Sigmoid colon (tissue), 6 donors: ENCODE measurements at regions not wholly inside any gene's neighbourhood (a gene's known extent, or its start where the extent isn't known, plus 50 kb on each side); places are given as distances from the start of the nearest gene placed in this dataset.

ENCODE experiments used
- DNase-seq: peaks from one replicate; pipeline ENCODE4 v3.0.0-alpha.2; 2019
- H3K27ac ChIP-seq, 4 donors: fragments of 200-600 bp; sonication (generic); one replicate each; pipeline ENCODE4 v1.5.1; 2016 to 2019; ENCODE audit warnings: mild to moderate bottlenecking in 1 of 4
- H3K27me3 ChIP-seq, 3 donors: fragments of 200-600 bp; sonication (generic); one replicate each; pipeline ENCODE4 v1.5.1; 2019; ENCODE audit warnings: mild to moderate bottlenecking in 1 of 3
- H3K36me3 ChIP-seq, 4 donors: fragments of 200-600 bp; sonication (generic); one replicate each; pipeline ENCODE4 v1.5.1; 2016 to 2019
- H3K4me1 ChIP-seq, 4 donors: fragments of 200-600 bp; sonication (generic); one replicate each; pipeline ENCODE4 v1.5.1; 2017 to 2019
- H3K4me3 ChIP-seq, 4 donors: fragments of 200-600 bp; sonication (generic); one replicate each; pipeline ENCODE4 v1.5.1; 2017 to 2019; ENCODE audit warnings: mild to moderate bottlenecking in 2 of 4, moderate library complexity in 1 of 4
- H3K9me3 ChIP-seq, 4 donors: fragments of 200-600 bp in 3 of 4; sonication (generic) in 3 of 4; one replicate each; pipeline versions ENCODE4 v1.5.1 to v1.6.1; 2013 to 2019
- EP300 ChIP-seq, 4 donors: sonication (generic); formaldehyde crosslinking; IDR thresholded peaks; one replicate each; pipeline ENCODE4 v1.6.1; 2017; ENCODE audit warnings: antibody characterized with exemption in 4 of 4
- POLR2A ChIP-seq, 2 donors: fragments of 450-650 bp; IDR thresholded peaks; one replicate each; pipeline ENCODE4 v1.6.1; 2016; ENCODE audit warnings: antibody characterized with exemption in 2 of 2, mild to moderate bottlenecking in 2 of 2, moderate library complexity in 2 of 2
- POLR2AphosphoS5 ChIP-seq, 4 donors: sonication (generic); formaldehyde crosslinking; IDR thresholded peaks; one replicate each; pipeline ENCODE4 v1.6.1; 2017; ENCODE audit warnings: antibody characterized with exemption in 4 of 4
- WGBS, 2 donors: extraction: QIAGEN DNeasy Blood & Tissue Kit; methylation state at CpG; one replicate each; pipeline ENCODE4 v1.1.7; 2013; 5-methylcytosine and 5-hydroxymethylcytosine counted together
- intact Hi-C: fragments of 100-400 bp; cut with DNase I; formaldehyde crosslinking; loops from one replicate; pipeline ENCODE4 v1.15.1; 2023
- TF ChIP-seq, protein P1 (sequence below), 4 experiments: fragments of 450-650 bp in 3 of 4; fragments of 200-600 bp in 1 of 4; IDR thresholded peaks; one replicate each; pipeline ENCODE4 v1.5.1; 2016 to 2019; ENCODE audit warnings: antibody characterized with exemption in 4 of 4, mild to moderate bottlenecking in 3 of 4, moderate library complexity in 2 of 4
- donor health status: healthy with polysubstance abuse.
- donor health status: healthy.

DNA sequence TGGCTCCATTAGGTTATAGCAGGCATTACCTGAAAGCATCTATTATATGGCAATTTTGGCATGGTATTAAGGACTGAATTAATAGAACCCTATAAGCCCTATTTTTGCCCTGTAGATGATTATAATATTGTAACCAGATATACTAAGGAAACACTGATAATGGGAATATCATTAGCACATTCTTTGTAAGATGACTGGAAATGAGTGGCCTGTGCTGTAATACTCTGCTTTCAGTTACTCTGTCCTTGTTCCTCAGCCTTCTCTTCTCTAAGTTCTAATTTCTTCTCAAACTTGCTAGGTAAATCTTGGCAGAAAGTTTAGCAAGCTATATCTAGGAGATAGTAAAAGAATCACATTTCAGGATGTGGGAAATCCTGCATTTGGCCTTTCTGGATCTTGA lies 74.0 kb upstream of the ITPRID2 start:
- intact Hi-C loops: no loop called here
- no peaks in the 10 kb centered on the region for H3K9me3 ChIP-seq
- DNase-seq: no peak
- no peaks in the 10 kb centered on the region for H3K36me3 ChIP-seq
- H3K27me3 ChIP-seq: no peaks in the 10 kb centered on the region
- TF ChIP-seq EP300 (IDR thresholded peaks at IDR 0.05) (no peak), POLR2A (IDR thresholded peaks at IDR 0.05) (no peak), POLR2AphosphoS5 (IDR thresholded peaks at IDR 0.05) (no peak)
- TF ChIP-seq, protein P1, sequence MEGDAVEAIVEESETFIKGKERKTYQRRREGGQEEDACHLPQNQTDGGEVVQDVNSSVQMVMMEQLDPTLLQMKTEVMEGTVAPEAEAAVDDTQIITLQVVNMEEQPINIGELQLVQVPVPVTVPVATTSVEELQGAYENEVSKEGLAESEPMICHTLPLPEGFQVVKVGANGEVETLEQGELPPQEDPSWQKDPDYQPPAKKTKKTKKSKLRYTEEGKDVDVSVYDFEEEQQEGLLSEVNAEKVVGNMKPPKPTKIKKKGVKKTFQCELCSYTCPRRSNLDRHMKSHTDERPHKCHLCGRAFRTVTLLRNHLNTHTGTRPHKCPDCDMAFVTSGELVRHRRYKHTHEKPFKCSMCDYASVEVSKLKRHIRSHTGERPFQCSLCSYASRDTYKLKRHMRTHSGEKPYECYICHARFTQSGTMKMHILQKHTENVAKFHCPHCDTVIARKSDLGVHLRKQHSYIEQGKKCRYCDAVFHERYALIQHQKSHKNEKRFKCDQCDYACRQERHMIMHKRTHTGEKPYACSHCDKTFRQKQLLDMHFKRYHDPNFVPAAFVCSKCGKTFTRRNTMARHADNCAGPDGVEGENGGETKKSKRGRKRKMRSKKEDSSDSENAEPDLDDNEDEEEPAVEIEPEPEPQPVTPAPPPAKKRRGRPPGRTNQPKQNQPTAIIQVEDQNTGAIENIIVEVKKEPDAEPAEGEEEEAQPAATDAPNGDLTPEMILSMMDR (IDR thresholded peaks at IDR 0.05): no peak
- peaks cover 0 to 19% (median 8%) of the 10 kb centered on the region in 4 donors for H3K4me1 ChIP-seq
- no peak overlapping the region for H3K4me3 ChIP-seq
- no peak overlapping the region for H3K27ac ChIP-seq

- no peak for DNase-seq
- Histone ChIP-seq H3K4me3 (no peak overlapping the region), H3K9me3 (no peaks in the 10 kb centered on the region), H3K27ac (no peak overlapping the region), H3K36me3 (no peaks in the 10 kb centered on the region), H3K4me1 (peaks cover 0 to 19% (median 8%) of the 10 kb centered on the region in 4 donors), H3K27me3 (no peaks in the 10 kb centered on the region)
- whole genome bisulfite sequencing, 2 donors: 87 to 96% methylated on average over 1 of the region's 1 CpG
- no peak for TF ChIP-seq EP300 (IDR thresholded peaks at IDR 0.05)
- TF ChIP-seq, protein P1 (IDR thresholded peaks at IDR 0.05): no peak
- TF ChIP-seq POLR2AphosphoS5 (IDR thresholded peaks at IDR 0.05): no peak
- no peak for TF ChIP-seq POLR2A (IDR thresholded peaks at IDR 0.05)
- intact Hi-C loops: no loop called here
Observed at GRCh38 chr2:181818058-181818680, 73.4 kb upstream of the ITPRID2 start.

DNA sequence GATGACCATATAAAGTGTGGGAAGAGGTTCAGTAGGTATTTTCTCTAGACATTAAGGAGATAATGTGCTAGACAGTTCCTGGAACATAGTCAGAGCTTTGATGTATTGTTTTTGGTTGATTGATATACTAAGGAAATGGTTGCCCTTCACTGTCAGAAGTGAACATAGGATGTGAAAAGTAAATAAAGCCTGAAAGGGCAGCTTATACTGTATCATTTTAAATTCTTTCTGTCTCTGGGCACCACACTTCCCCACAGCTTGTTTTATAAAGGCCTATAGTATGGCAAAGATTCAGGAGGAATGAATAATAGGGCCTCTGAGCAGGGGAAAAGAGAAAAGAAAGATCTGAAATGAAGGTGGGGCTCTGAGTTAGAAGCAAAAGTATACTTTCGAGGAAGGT lies 72.7 kb upstream of the ITPRID2 start:
- Histone ChIP-seq H3K27me3 (no peaks in the 10 kb centered on the region), H3K27ac (no peak overlapping the region), H3K36me3 (no peaks in the 10 kb centered on the region), H3K4me1 (peaks cover 0 to 19% (median 7%) of the 10 kb centered on the region in 4 donors), H3K9me3 (no peaks in the 10 kb centered on the region), H3K4me3 (no peak overlapping the region)
- TF ChIP-seq POLR2A (IDR thresholded peaks at IDR 0.05): no peak
- no peak for TF ChIP-seq POLR2AphosphoS5 (IDR thresholded peaks at IDR 0.05)
- no peak for TF ChIP-seq EP300 (IDR thresholded peaks at IDR 0.05)
- TF ChIP-seq, protein P1 (IDR thresholded peaks at IDR 0.05): no peak
- 87 to 91% methylated on average over 1 of the region's 1 CpG for WGBS, 2 donors
- intact Hi-C loops: no loop called here
- DNase-seq: no peak

- WGBS, 2 donors: 85 to 88% methylated on average over 2 of the region's 2 CpGs
- intact Hi-C loops: no loop called here
Observed at GRCh38 chr2:181821049-181821448, 70.5 kb upstream of the ITPRID2 start.

More at GRCh38 chr2:181821049-181821448, 70.5 kb upstream of the ITPRID2 start:
- H3K4me1 ChIP-seq: peaks cover 0 to 9% (median 0%) of the 10 kb centered on the region in 4 donors
- no peak overlapping the region for H3K4me3 ChIP-seq
- no peaks in the 10 kb centered on the region for H3K9me3 ChIP-seq
- no peaks in the 10 kb centered on the region for H3K27me3 ChIP-seq
- no peaks in the 10 kb centered on the region for H3K36me3 ChIP-seq
- H3K27ac ChIP-seq: no peak overlapping the region
- no peak for TF ChIP-seq POLR2AphosphoS5 (IDR thresholded peaks at IDR 0.05)
- TF ChIP-seq, protein P1 (IDR thresholded peaks at IDR 0.05): no peak
- TF ChIP-seq EP300 (IDR thresholded peaks at IDR 0.05): no peak
- no peak for TF ChIP-seq POLR2A (IDR thresholded peaks at IDR 0.05)
- DNase-seq: no peak
